ENCODE measurements at regions not wholly inside any gene's neighbourhood (a gene's known extent, or its start where the extent isn't known, plus 50 kb on each side); places are given as distances from the start of the nearest gene placed in this dataset.

GRCh38 chr3:137285924-137286323, 328.1 kb downstream of the IL20RB start:
- TF ChIP-seq, protein P1, sequence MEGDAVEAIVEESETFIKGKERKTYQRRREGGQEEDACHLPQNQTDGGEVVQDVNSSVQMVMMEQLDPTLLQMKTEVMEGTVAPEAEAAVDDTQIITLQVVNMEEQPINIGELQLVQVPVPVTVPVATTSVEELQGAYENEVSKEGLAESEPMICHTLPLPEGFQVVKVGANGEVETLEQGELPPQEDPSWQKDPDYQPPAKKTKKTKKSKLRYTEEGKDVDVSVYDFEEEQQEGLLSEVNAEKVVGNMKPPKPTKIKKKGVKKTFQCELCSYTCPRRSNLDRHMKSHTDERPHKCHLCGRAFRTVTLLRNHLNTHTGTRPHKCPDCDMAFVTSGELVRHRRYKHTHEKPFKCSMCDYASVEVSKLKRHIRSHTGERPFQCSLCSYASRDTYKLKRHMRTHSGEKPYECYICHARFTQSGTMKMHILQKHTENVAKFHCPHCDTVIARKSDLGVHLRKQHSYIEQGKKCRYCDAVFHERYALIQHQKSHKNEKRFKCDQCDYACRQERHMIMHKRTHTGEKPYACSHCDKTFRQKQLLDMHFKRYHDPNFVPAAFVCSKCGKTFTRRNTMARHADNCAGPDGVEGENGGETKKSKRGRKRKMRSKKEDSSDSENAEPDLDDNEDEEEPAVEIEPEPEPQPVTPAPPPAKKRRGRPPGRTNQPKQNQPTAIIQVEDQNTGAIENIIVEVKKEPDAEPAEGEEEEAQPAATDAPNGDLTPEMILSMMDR (conservative IDR thresholded peaks at IDR 0.05; ENCODE audit: low read length): no peak
- no peak for TF ChIP-seq EZH2phosphoT487 (IDR thresholded peaks at IDR 0.05; ENCODE audit: borderline replicate concordance, low read depth, low read length)
